NK-92 treated with Interleukin-12 subunit alpha and Interleukin-12 subunit beta, amount 100 ng/mL, for 24 hours (cell line): ENCODE measurements at regions not wholly inside any gene's neighbourhood (a gene's known extent, or its start where the extent isn't known, plus 50 kb on each side); places are given as distances from the start of the nearest gene placed in this dataset.

Source experiments
- DNase-seq: peaks from one replicate; lab custom pipeline; 2025; lab: John Stamatoyannopoulos, UW

DNA sequence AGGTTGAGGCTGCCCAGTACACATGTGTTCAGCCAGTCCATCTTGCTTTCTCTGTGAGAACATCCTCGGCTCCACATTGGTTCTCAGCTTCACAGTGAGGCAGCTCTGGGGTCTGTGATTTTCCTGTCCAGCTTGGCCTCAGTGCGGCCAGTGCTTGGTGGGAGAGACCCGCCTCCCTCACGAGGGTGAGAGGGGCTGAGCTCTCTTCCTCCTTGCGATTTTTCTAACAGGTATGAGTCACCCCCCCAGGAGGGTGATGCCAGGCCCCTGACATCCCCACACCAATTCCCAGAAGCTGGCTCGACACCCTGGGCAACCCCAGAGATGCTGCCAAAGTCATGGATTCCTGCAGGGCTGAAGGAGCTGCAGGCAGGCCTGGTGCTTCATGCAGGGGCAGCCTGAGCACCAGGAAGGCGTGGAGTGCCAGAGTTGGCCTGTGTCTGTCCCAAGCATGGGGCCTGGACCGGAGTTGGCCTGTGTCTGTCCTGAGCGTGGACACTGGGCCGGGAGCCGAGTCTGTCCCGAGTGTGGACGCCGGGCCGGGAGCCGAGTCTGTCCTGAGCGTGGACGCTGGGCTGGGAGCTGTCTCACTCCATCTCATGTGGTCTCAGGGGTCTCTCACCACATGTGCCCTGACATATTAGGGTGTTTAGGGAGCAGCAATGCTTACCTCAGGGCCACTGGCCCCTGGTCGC is 408.6 kb upstream of the IRX4 start:
- no peak for DNase-seq

DNA sequence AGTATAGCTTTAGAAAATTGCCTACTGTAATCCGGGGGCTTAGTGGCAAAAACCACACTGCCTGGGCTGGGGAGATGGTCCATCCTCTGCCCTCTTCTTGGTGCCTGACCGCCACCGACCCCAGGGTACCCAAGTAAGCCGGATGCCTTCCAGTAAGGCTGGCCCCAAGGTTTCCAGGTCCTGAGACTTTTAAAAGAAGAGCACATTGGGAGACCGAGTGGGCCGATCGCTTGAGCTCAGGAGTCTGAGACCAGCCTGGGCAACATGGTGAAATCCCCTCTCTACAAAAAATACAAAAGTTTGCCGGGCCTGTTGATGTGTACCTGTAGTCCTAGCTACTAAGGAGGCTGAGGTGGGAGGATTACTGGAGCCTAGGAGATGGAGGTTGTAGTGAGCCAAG is 406.7 kb upstream of the IRX4 start:
- DNase-seq = no peak

DNA sequence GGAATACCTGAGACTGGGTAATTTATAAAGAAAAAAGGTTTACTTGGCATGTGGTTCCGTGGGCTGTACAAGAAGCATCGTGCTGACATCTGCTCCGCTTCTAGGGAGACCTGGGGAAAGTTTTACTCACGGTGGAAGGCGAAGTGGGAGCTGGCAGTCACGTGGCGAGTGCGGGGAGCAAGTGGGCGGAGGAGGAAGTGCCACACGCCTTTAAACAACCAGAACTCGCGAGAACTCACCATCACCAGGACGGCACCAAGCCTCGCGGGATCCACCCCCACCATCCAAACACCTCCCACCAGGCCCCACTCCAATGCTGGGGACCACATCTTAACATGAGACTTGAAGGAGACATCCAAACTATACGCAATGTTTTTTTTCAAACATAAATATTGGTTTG is 406.2 kb upstream of the IRX4 start:
- DNase-seq = no peak

DNA sequence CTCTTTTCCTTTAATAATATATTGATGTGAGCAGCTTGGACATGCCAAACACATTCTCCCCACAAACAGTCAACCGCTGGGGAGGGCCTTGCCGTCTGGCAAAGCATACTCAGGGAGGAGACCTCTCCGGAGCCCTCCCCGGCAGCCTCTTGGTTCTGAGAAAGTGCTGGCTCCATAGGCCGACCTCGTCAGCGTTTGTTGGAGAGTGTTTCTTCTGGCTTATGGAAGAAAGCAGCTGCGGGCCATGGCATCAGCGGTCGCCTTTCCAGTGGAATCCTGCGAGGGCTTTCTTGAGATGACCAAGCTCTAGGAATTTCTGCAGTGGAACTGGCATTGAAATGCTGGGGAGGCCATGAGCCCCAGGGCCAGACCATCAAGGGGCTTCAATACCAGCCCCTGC is 405.7 kb upstream of the IRX4 start:
- DNase-seq = no peak

DNA sequence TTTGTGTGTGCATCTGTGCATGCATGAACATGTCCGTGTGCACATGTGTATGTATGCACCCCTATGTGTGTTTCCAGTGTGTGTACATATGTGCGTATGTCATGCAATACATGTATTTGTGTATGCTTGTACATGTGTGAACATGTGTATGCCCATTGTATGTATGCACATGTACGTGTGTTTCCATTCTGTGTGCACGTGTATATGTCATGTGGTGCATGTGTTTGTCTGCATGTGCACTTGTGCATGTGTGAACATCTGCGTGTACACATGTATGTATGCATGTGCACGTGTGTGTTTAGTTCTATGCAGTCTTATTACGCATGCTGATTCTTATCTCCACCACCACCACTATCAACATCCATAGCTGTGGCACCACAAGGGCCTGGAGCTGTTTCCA is 403.5 kb upstream of the IRX4 start:
- no peak for DNase-seq

DNA sequence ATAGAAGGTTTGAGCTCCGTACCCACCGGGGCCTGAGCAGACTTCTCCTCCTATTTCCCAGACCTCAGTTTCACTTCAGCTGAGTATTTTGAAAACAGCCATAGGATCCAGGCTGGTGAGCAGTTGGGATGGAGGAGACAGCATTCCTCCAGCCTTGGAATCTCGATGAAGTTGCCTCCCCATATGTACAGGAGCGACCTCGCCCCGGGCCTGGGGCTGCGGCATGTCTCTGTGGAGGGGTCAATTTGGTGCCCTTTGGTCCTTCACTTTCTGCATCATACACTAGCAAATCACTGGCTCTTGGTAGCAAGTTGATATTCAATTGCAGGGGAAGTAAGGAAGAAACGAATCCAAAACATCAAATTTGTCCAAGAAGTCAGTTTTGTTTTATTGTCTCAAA is 402.0 kb upstream of the IRX4 start:
- no peak for DNase-seq

DNA sequence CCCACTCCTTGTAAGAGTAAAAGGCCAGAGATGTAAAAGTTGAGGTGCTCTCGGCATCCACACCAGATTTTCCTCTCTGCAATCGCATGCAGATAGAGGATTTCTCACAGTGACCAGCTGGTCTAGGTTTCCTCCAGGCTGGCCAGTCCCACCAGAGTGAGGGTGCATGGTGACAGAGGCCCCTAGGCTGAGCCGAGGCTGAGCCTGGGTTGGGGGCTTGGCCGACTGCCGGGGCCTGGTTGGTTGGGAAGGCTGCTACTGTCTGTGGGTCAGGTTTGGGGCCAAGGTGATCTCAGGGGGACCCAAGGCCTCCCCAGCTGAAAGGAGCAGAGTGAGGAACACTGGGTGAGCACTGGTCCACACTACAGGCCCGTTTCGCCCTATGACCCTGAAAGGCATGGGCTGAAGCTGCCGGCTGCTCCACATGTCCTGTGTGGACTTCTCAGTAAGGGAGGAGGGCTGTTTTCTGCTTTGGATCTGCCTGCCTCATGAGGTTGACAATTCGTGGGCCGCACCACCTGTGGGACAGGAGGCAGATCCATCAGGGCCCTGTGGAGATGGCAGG is 400.8 kb upstream of the IRX4 start:
- DNase-seq = no peak

DNA sequence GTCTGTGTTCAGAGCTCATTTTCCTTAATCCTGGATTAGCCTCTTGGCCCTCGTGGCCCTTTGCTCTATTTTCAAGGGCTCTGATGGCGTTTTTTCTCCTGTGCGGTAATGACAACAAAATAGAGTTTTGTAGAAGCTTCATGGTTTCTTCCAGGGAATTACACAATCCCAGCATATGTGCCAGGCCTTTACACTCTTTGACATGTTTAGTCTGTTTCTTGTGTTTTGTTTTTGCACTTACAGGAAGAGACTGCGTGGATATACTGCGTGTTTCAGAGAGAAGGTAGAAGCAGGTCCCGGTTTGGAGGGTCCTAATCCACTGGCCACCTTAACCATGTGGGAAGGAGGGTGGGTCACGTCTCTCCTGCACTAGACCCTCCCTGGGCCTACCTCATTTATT is 400.2 kb upstream of the IRX4 start:
- no peak for DNase-seq

DNA sequence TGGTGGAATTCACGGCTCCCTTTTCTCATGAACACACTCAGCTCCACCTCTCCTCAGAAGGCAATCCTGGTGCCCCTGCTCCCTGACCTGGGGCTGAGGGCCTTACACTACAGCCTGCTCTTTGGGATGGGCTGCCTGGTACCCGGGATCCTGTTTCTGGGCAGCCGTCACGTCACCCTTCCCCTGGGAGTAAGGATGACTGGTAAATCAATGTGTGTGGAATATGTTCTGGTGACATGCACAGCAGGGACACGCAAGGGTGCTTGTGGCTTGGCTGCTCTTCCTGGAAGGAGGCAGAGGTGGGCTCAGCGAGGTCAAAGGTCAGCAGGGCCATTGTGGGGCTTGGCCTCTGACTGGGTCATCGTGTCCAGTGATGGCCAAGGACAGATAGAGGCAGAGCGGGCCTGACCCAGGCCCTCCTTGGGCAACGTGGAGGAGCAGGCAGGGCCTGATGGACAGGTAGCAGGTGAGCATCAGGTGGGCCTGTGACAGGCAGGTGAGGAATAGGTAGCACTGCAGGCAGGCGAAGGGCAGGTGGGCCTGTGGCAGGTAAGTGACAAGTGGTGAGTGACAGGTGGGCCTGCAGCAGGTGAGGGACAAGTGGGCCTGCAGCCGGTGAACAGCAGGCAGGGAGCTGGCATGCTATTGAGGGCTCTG is 399.4 kb upstream of the IRX4 start:
- DNase-seq = no peak

DNA sequence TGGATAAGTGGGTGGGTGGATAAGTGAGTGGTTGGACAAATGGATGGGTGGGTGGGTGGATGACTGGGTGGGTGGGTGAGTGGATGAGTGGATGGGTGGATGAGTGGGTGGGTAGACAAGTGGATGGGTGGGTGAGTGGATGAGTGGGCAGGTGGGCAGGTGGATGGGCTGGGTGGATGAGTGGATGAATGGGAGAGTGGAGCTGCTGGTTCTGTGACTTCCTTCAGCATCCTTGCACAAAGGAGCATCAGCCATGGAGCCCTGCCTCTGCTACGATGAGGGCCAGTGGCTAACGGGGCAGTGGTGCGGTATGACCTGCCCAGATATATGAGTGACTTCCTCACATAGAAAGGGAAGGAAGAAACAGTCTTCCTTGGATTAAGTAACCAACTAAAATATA is 398.7 kb upstream of the IRX4 start:
- no peak for DNase-seq

DNA sequence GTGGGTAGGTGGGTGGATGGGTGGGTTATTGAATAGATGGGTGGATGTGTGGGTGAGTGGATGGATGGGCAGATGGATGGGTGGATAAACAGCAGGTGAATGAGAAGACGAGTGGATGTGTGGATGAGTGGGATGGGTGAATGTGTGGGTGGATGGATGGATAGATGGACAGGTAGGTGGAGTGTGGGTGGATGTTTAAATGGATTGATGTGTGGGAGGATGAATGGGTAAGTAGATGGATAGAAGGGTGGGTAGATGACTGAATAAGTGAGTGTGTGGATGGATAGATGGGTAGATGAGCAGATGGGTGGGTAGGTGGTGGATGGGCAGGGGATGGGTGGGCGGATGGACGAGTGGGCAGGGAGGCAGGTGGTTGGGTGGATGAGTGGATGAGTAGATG is 397.6 kb upstream of the IRX4 start:
- no peak for DNase-seq

DNA sequence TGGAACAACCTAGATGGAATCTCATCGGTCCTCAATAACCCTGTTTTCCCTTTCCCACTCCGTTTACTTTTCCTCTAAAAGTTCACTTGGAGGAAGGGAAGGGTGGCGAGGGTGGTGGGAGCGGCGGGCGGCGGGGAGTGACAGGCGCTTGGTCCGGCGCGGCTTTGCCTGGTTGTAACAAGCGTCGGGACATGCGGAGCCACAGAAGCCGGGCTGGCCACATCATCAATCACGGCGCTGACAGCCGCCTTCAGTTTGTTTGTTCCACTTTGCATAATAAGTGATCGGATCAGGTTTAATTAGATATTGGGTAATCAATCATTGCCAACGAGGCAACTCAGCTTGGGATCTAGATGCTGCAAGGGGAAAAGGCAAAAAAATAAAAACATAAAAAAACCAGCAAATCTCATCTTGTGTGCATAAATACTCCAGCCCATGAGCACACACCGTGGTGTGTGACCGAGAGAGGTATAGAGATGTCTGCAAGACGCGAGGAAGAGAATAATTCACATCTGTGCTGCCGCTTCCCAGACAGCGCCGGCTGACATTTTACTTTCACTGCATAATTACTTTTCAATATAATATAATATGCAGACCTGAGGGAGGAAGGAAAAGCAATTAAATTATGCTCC is 396.2 kb upstream of the IRX4 start:
- no peak for DNase-seq

DNA sequence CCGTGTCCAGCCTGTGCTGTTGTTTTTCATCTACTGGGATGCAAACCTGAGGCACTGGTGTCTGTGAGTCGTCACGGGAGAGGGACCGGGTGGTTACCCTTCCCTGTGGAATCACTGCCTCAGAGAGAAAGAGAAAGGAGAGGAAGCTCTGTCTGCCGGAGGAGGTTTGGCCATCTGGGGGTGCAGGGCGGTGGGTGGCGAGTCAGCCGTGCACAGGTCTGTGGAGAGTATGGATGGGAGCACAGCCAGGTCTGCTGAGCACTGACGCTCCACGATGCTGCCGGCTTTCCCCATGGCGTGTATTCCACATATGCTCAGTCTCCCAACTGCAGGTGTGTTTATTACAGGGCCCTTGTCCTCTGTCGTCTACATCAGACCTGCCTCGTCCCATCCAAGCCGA is 395.2 kb upstream of the IRX4 start:
- DNase-seq = no peak

DNA sequence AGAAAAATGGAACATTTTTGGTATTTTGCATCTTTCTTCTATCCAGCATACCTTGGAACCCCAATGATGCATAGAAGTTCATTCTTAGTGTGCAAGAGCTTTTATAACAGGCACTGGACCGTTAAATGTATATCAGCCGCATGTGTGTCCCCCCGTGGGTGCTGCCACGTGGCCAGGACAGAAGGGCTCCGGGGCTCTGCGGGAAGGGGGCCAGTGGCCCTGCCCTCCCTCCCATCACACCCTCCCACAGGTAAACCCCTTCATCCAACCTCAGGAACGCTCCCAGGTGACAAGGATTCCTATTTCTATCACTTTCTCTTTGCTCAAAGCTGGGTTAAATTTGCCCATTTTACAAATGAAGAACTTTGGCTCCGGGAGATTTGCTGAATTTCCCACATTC is 393.4 kb upstream of the IRX4 start:
- DNase-seq = no peak

DNA sequence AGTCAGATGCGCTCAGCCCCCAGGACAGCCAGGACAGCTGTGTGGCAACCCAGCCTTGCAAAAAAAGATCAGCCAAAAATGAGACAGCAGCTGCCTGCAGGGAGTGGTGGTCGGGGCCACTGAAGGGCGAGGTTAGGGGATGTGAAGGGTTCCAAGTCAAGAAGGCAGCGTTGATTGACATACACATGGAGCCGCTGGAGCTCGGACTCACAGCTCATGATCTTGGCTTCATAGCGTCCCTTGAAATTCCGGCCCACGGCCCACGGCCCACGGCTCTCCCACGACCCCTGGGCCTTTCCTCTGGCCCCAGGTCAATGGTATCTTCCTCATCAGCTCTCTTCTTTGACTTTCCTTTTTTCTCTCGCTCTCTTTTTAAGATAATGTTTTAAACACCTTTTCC is 390.0 kb upstream of the IRX4 start:
- DNase-seq = no peak

DNA sequence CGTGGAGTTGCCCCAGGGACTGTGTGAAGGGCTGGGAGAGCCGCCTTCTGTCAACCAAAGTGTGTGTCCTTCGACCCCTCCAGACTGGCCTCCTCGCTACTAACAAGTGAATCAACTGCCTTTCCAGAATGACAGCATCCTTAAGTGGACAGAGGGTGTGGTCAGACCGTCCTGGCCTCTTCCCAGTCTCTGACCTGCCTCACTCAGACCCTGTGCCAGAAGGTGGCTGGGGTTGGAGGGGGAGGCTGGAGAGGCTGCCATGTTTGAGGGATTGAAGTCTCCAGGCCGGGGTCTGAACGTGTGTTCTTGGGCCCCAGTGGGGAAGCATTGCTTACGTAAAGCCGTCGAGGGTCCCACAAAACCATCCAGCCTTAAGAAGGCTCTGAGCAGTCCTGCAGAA is 389.3 kb upstream of the IRX4 start:
- no peak for DNase-seq

DNA sequence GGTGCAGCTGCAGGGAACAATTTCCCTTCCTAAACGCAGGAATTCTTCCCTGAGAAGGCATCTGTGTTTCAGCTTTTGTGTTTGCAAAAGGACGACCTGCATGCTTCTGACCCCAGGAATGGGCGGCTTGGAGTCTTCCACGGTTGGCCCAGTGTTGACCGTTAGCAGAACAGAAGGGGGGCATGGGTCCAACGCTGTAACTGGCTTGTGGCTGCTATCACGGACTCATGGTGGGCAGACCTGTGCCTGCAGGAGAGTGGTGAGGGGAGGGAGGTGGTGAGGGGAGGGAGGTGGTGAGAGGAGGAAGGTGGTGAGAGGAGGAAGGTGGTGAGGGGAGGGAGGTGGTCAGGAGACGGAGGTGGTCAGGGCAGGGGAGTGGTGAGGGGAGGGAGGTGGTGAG is 388.6 kb upstream of the IRX4 start:
- no peak for DNase-seq

DNA sequence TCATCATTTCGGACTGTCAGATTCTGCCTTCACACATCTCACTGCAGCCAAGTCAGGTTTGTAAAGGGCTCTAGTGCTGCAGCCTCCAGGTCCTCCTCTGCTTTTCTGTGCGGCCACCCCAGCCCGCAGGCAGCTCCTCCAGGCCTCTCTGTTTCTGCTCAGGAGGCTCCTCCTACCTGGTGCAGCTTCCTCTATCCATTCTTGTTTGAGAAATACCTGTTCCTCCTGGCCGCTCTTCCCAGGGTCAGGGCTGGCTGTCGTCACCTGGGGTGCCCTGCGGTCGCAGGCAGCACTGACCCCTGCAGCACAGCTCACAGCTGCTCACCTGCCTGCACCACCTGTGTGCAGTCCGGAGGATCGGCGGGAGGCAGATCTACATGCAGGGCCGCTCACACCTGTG is 387.7 kb upstream of the IRX4 start:
- DNase-seq = no peak

DNA sequence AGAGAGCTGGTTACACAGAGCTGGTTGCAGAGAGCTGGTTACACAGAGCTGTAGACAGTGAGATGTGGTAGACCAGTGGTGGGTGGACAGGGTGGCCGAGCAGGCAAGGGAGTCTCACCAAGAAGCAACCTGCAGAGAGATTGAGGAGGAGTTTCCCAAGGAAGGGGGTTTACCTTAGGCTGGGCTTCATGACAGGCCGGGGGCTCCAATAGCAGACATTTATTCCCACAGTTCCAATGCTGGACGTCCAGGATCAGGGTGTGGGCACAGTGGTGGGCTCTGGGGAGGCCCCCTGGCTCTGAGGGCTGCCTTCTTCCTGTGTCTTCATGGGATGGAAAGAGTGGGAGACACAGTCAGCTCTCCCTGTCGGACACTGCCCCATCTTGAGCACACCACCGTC is 386.9 kb upstream of the IRX4 start:
- no peak for DNase-seq

DNA sequence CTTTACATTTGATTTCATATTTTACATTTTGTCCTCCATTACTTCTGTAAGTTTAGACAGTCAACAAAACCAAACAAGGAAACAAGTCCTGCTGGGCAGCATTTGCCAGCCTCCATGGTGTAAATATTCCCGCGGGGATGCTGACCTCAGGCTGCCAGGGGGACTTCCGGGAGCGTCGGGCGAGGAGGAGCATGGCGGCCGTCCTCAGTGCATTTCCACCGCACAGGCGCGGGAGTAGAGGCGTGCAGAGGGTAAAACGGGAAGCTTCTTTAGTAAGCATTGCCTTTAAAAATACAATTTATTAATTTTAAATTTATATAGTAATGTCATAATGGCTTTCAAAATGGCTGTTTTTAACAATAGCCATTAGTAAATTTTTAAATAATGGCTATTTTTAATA is 385.3 kb upstream of the IRX4 start:
- no peak for DNase-seq

DNA sequence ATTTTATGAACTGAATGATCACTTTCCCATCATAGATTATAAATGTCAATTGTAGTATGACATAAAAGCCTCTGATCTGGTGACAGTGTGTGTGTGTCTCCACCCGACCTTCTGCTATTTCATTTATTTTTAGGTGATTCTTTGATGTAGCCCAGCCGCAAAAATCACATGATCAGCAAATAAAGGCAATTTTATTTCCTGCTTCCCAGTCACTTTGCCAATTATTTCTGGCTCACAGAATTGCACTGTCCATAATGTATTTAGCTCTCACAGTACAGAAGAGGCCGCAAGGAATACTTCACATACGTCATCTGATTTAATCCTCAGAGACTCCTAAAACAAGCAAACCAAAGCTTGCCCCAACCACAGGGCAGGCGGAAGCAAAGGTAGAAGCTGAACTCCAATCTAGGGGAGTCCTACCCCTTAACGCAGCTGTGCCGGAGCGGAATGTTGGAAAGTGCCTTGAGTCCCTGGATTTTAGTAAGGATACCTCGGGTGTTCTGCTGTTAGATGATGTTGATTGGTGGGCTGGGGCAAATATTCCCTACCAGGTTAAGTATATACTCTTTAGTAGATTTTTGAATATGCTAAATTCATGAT is 384.0 kb upstream of the IRX4 start:
- DNase-seq = no peak

DNA sequence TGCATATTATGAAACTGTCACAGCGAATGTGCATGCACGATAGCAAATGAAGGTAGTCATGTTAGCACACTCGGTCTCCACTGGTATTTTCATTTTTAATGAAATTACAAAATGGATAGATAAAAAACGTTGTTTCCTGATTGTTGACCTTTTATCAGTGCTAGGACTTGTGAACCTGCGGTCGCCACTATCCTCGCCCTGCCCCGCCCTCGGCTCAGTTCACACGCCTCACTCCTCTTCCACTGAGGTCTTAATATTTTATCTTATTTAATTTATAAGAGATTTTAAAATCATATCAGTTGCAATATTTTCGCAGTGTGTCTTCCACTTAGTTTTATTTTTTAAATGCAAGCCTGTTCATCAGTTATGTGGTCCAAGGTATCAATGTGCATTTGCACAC is 382.6 kb upstream of the IRX4 start:
- no peak for DNase-seq

DNA sequence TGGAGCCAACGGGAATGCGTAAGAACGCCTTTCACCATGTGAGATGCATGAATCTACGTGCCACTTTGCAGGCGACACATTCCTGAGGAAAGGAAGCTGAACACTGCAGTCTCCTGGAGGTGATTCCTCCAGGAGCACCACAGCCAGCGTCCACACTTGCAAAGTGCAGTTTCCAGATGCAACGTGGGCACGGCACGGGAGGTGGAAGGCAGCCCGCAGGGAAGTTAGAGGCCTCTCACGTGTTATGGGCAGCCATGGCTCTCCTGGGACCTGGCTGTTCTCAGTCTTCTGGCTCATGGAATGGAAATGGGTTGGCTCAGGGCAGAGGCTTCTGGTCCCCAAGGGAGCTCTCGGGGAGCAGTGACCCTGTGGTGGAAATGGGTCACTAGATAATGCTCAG is 381.0 kb upstream of the IRX4 start:
- no peak for DNase-seq
